HL-60 (cell line): ENCODE measurements at regions not wholly inside any gene's neighbourhood (a gene's known extent, or its start where the extent isn't known, plus 50 kb on each side); places are given as distances from the start of the nearest gene placed in this dataset.

Experiments used
- DNase-seq, 2 experiments: peaks; one replicate each; pipeline ENCODE4 v3.0.0-alpha.2; 2010 to 2020; ENCODE audit warnings: low read depth in 1 of 2, low spot score in 1 of 2
- H3K27ac ChIP-seq: fragments of 250-450 bp; sonication (Bioruptor Pico); replicated peaks from 2 replicates; pipeline ENCODE4 v1.5.1; 2020; ENCODE audit warnings: mild to moderate bottlenecking, moderate library complexity
- H3K27me3 ChIP-seq: fragments of 250-450 bp; sonication (Bioruptor Pico); 2 replicates; pipeline ENCODE4 v1.5.1; 2021; ENCODE audit warnings: mild to moderate bottlenecking, moderate library complexity; ENCODE audit not compliant: insufficient read depth, poor library complexity, severe bottlenecking
- H3K4me3 ChIP-seq: replicated peaks from 2 replicates; pipeline ENCODE4 v1.5.1; 2011; ENCODE audit warnings: mild to moderate bottlenecking, control low read depth, low read length; ENCODE audit not compliant: insufficient read depth
- CTCF ChIP-seq: IDR thresholded peaks from one replicate; pipeline ENCODE4 v1.5.1; 2011; ENCODE audit warnings: low read length, control low read depth, inconsistent platforms; ENCODE audit not compliant: insufficient read depth
- GABPA ChIP-seq: IDR thresholded peaks from 2 replicates; pipeline ENCODE4 v1.6.1; 2012; ENCODE audit warnings: low read depth
- POLR2AphosphoS5 ChIP-seq: IDR thresholded peaks from 2 replicates; pipeline ENCODE4 v1.6.1; 2012; ENCODE audit warnings: low read depth
- REST ChIP-seq: IDR thresholded peaks from 2 replicates; pipeline ENCODE4 v1.6.1; 2012; ENCODE audit warnings: low read depth; ENCODE audit not compliant: insufficient replicate concordance
- SPI1 ChIP-seq: IDR thresholded peaks from 2 replicates; pipeline ENCODE4 v1.6.1; 2012; ENCODE audit warnings: low read depth, mild to moderate bottlenecking, borderline replicate concordance

GRCh38 chr1:29749024-29749945 is 513.0 kb downstream of the PTPRU start:
- no peak for DNase-seq
- no peak overlapping the region for H3K4me3 ChIP-seq
- H3K27ac ChIP-seq: no peak overlapping the region
- TF ChIP-seq GABPA (no peak), SPI1 (no peak), REST (no peak), POLR2AphosphoS5 (no peak), CTCF (no peak)
- no peaks in the 10 kb centered on the region for H3K27me3 ChIP-seq

GRCh38 chr1:29747196-29747595 is 510.9 kb downstream of the PTPRU start:
- Histone ChIP-seq H3K27ac (no peak overlapping the region), H3K4me3 (no peak overlapping the region), H3K27me3 (no peaks in the 10 kb centered on the region)
- no peak for DNase-seq
- TF ChIP-seq REST (no peak), SPI1 (no peak), GABPA (no peak), CTCF (no peak), POLR2AphosphoS5 (no peak)

GRCh38 chr1:29746076-29746665 is 509.8 kb downstream of the PTPRU start:
- Histone ChIP-seq H3K27me3 (no peaks in the 10 kb centered on the region), H3K27ac (no peak overlapping the region), H3K4me3 (no peak overlapping the region)
- TF ChIP-seq REST (no peak), POLR2AphosphoS5 (no peak), CTCF (no peak), GABPA (no peak), SPI1 (no peak)
- no peak for DNase-seq
